Right ventricle myocardium inferior (tissue), 1 donor: ENCODE measurements at regions not wholly inside any gene's neighbourhood (a gene's known extent, or its start where the extent isn't known, plus 50 kb on each side); places are given as distances from the start of the nearest gene placed in this dataset.
"Not testable (repeated sequence)": the region's sequence is repeated elsewhere in the genome, so short reads cannot be mapped to it uniquely, and the experiment has no call there.

Experiments
- ATAC-seq: fragments of 200-7000 bp; cut with Tn5 transposase; one replicate; pipeline ENCODE4 v1.9.1; 2020; ENCODE audit warnings: mild to moderate bottlenecking, moderate library complexity
- DNase-seq: peaks from one replicate; pipeline ENCODE4 v3.0.0; 2021; ENCODE audit errors: missing footprints
- intact Hi-C: fragments of 100-400 bp; cut with DNase I; formaldehyde crosslinking; loops from one replicate; pipeline ENCODE4 v1.11.0; 2022
- donor health status: DM: no; HTN: yes; CAD: no; lungs with severe emphysema.

- intact Hi-C loops, ATAC-seq, DNase-seq: not testable (repeated sequence)
Measured at GRCh38 chr5:163907783-163908182, 402.4 kb downstream of the MAT2B start.

DNA sequence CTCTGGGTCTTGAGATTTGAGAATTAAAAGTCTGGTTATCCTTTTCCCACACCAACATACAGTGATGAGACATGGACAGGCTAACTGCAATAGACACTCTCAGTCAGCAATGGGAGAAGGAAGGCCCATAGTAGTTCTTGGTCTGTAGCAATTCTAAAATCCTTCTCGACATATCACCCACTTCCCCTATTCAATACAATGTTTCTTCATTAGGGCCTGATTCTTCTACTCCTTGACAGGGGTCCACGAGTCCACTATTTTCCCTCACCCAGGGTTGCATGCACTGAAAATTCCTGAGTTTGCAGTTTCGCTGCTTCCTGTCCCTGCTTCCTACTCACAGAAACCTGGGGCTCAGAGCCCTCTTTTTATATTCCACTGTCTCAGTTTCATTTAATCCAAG, 402.8 kb downstream of the MAT2B start:
- DNase-seq (no peak), ATAC-seq (no peak)
- intact Hi-C loops = no loop called here

GRCh38 chr5:163910226-163910625, 404.8 kb downstream of the MAT2B start:
- DNase-seq = no peak
- no peak for ATAC-seq
- intact Hi-C loops = no loop called here

- DNase-seq (no peak), ATAC-seq (no peak)
- intact Hi-C loops = no loop called here
Measured at GRCh38 chr5:163912046-163912445, 406.6 kb downstream of the MAT2B start.

DNA sequence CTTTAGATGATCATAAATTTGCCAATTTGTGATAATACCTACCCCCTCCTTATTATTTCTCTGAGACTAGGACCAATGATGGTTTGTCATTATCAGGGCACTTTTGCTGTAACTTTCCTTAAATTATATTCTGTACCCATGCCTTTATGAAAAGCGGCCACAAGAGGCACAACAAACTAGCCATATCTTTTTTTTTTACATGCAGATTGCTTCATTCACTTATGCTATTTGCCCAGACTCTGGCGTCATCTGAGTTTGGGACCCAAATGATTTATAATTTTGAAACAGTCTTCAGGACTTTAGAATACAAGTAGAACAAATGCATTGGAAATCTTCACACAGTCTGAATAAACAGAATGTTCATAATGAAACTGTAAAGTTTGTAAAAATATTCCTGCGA, 408.1 kb downstream of the MAT2B start:
- ATAC-seq = no peak
- intact Hi-C loops = no loop called here
- no peak for DNase-seq

GRCh38 chr5:163914910-163915309, 409.5 kb downstream of the MAT2B start:
- intact Hi-C loops = no loop called here
- DNase-seq (no peak), ATAC-seq (no peak)

GRCh38 chr5:163915481-163915961, 410.1 kb downstream of the MAT2B start:
- DNase-seq (no peak), ATAC-seq (peak; percentile 23)
- intact Hi-C loops = no loop called here

DNA sequence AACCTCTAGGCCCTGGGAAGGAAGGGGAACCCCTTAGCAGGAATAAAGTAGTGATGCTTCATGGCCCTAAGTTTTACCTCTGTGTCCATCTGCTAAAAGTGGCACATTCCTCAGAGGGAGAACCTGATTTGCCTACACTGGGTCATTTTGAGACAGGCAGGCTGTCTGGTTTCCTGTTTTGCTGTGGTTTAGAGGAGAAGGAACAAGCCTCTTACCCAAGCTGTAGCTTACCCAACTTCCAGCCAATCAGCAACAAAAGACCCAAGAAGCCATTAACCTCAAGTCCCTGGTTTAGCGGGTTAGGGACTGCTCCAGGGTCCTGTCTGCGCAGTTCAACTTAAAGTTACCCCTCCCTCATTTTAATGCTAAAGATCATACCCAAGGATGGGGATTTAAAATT, 411.0 kb downstream of the MAT2B start:
- no peak for DNase-seq
- intact Hi-C loops = no loop called here
- peak; percentile 50 for ATAC-seq

GRCh38 chr5:163916861-163917260, 411.4 kb downstream of the MAT2B start:
- no peak for ATAC-seq
- intact Hi-C loops = no loop called here
- no peak for DNase-seq

GRCh38 chr5:163917747-163918146, 412.3 kb downstream of the MAT2B start:
- intact Hi-C loops = no loop called here
- DNase-seq (no peak), ATAC-seq (no peak)

GRCh38 chr5:163934990-163935389, 429.6 kb downstream of the MAT2B start:
- intact Hi-C loops, ATAC-seq, DNase-seq: not testable (repeated sequence)

- no peak for ATAC-seq
- intact Hi-C loops = no loop called here
- no peak for DNase-seq
Measured at GRCh38 chr5:163938595-163938994, 433.2 kb downstream of the MAT2B start.

DNA sequence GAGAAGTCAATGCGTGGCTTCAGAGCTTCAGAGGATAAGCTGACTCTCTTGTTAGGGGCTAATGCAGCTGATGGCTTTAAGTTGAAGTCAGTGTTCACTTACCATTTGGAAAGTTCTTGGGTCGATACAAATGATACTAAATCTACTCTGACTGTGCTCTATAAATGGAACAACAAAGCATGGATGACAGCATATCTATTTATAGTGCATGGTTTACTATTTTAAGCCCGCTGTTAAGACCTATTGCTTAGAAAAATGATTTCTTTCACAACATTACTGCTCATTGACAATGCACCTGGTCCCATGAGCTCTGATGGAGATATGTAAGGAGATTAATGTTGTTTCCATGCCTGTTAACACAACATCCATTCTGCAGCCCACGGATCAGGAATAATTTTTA, 435.7 kb downstream of the MAT2B start:
- no peak for ATAC-seq
- no peak for DNase-seq
- intact Hi-C loops = no loop called here

GRCh38 chr5:163943546-163943945, 438.1 kb downstream of the MAT2B start:
- intact Hi-C loops = no loop called here
- DNase-seq = no peak
- no peak for ATAC-seq

- ATAC-seq (no peak), DNase-seq (no peak)
- intact Hi-C loops = no loop called here
Measured at GRCh38 chr5:163944738-163945137, 439.3 kb downstream of the MAT2B start.

DNA sequence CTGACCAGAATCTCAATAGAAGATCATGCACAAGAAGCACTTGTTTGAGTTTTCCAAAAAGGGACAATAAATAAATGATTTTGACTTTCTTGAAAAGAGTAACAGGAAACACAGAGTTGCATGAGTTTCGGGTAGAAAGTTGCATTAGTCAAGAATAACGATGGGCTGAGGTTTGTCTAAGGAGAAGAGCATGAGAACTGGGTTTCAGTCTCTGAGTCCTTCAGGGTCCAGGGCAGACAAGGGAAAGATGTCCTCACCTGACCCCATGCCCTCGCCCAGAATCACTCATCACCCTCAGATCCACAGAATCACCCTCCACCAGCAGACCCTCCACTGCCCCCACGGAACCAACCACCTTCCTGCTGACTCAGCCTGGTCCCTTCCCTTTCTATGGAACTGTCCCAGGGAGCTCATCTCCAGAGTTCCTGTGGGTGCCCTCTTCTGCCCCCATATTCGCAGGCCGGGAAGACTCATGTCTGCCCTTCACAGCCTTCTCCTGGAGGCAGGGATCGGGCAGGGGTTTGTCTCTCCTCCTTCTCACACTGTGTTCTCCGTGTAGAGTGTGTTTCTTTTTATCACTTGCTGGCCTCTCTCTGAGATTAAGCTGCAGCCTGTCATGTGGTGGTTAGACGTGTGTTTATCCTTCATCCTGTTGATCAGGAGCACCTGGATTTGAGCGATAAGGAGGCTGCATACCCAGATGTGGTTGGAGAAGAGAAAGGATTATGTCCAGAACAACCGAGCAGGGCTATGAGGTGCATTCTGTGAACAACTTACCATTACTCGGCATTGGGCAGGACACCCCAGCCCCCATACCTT, 442.6 kb downstream of the MAT2B start:
- DNase-seq (no peak), ATAC-seq (no peak)
- intact Hi-C loops = no loop called here

DNA sequence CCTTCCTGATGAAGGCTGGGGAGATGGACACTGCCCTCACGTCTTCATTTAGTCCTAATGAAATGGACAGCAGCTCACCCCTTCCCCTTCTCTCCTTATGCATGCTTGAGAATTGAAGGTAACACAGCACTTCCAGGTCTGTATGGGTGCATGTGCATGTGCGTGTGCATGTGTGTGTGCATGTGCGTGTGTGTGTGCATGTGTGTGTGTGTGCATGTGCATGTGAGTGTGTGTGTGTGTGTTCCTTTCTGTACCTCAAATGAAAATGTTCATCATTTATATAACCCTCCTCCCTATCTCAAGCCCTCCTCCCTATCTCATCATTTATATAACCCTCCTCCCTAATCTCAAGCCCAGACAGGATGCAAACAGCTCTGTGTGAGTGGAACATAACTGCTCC, 444.8 kb downstream of the MAT2B start:
- ATAC-seq = no peak
- intact Hi-C loops = no loop called here
- DNase-seq = no peak

DNA sequence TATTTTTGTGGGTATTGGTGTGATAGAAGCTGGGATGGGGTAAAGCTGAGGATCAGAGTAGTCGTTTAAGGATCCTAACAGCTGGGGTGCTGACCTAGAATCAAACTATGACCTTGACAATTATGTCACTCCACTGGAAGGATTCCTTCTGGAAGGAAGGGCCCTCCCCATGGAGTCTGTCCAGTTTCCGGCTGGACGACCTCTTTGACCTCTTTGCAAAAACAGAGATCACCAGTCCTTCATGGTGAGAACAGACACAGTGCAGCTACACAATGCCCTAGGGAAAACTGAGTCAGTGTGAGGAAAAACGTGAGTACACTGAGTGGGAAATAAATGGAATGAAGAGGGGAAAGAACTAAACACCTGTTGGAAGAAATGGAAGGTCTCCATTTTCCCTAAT, 445.6 kb downstream of the MAT2B start:
- intact Hi-C loops = no loop called here
- DNase-seq (no peak), ATAC-seq (no peak)

- DNase-seq = no peak
- ATAC-seq = no peak
- intact Hi-C loops = no loop called here
Measured at GRCh38 chr5:163953901-163954300, 448.5 kb downstream of the MAT2B start.

DNA sequence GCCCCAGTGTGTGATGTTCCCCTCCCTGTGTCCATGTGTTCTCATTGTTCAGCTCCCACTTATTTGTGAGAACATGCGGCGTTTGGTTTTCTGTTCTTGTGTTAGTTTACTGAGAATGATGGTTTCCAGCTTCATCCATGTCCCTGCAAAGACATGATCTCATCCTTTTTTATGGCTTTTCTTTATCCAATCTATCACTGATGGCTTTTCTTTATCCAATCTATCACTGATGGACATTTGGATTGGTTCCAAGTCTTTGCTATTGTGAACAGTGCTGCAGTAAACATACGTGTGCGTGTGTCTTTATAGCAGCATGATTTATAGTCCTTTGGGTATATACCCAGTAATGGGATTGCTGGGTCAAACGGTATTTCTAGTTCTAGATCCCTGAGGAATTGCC, 455.8 kb downstream of the MAT2B start:
- ATAC-seq, intact Hi-C loops, DNase-seq: not testable (repeated sequence)

DNA sequence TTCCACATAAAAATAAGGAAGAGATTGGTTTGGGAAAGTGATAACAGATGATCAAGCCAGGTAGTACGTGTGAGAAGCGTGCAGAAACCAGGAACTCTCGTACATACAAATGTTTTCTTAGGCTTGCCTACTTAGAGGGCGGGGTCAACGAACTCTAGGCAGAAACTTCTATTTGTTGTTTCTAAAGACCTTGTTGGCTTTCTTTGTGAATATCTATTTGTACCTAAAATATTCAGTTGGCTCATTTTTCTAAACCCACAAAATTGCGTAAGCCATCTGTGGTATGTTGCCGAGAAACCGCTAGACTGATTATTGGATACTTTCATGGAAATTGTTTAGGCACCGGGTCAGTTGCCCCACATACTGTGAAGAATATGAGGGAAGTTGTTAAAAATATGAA, 458.5 kb downstream of the MAT2B start:
- no peak for ATAC-seq
- no peak for DNase-seq
- intact Hi-C loops = no loop called here
